T-cell (primary cell): ENCODE measurements at regions not wholly inside any gene's neighbourhood (a gene's known extent, or its start where the extent isn't known, plus 50 kb on each side); places are given as distances from the start of the nearest gene placed in this dataset.
A peak's percentile ranks its signal among the peaks of the same experiment; 100 is the strongest.
"Not testable (repeated sequence)": the region's sequence is repeated elsewhere in the genome, so short reads cannot be mapped to it uniquely, and the experiment has no call there.

Source experiments
- ATAC-seq, 4 experiments: fragments of 200-7000 bp in 3 of 4; fragments of 150-1000 bp in 1 of 4; cut with Tn5 transposase; replicated peaks in 1 of 4; 1 replicate in 3 of 4; 2 replicates in 1 of 4; pipeline ENCODE4 v1.10.0; 2021; ENCODE audit warnings: moderate library complexity in 3 of 4, mild to moderate bottlenecking in 2 of 4, moderate number of reproducible peaks in 1 of 4
- CTCF ChIA-PET, 2 donors: fragments of 300-600 bp; sonication (Branson Sonifier 250); formaldehyde crosslinking; loops; one replicate each; lab custom pipeline; 2022; ENCODE audit warnings: antibody characterized with exemption in 2 of 2; lab: Charles Lee
- POLR2A ChIA-PET, 2 donors: fragments of 300-600 bp; sonication (Branson Sonifier 250); formaldehyde crosslinking; loops; one replicate each; lab custom pipeline; 2022; ENCODE audit warnings: antibody characterized with exemption in 2 of 2; lab: Charles Lee
- DNase-seq, 35 experiments: peaks; one replicate each; pipeline versions ENCODE4 v3.0.0 to v3.0.0-alpha.2; 2013 to 2023
- H3K27ac ChIP-seq: one replicate; pipeline ENCODE4 v1.5.1; 2013; ENCODE audit warnings: low read length
- H3K27me3 ChIP-seq, 2 experiments: replicated peaks in 1 of 2; 1 replicate in 1 of 2; 2 replicates in 1 of 2; pipeline versions ENCODE4 v1.6.1 to v1.7.0; 2013; ENCODE audit warnings: low read length in 1 of 2, mixed read lengths in 1 of 2; ENCODE audit not compliant: control insufficient read depth in 2 of 2, insufficient read depth in 2 of 2; ENCODE audit errors: extremely low read depth in 1 of 2
- H3K36me3 ChIP-seq, 2 donors: 1 replicate in 1 of 2; 2 replicates in 1 of 2; pipeline versions ENCODE4 v1.6.1 to v1.7.0; 2013; ENCODE audit warnings: low read length in 1 of 2; ENCODE audit not compliant: control insufficient read depth in 2 of 2, insufficient read depth in 1 of 2; ENCODE audit errors: extremely low read depth in 1 of 2
- H3K4me1 ChIP-seq, 2 experiments: 1 replicate in 1 of 2; 2 replicates in 1 of 2; pipeline versions ENCODE4 v1.6.1 to v1.7.0; 2013; ENCODE audit warnings: low read length in 2 of 2, mixed read lengths in 1 of 2; ENCODE audit not compliant: insufficient read depth in 2 of 2, control insufficient read depth in 1 of 2; ENCODE audit errors: extremely low read depth in 1 of 2
- H3K4me3 ChIP-seq, 2 donors: 1 replicate in 1 of 2; 2 replicates in 1 of 2; pipeline versions ENCODE4 v1.5.1 to v1.7.0; 2013; ENCODE audit warnings: mild to moderate bottlenecking in 2 of 2, low read length in 1 of 2, moderate library complexity in 1 of 2; ENCODE audit not compliant: control insufficient read depth in 1 of 2; ENCODE audit errors: extremely low read depth in 1 of 2
- H3K9me3 ChIP-seq: 2 replicates; pipeline ENCODE4 v1.7.0; 2013
- H3K27ac Mint-ChIP-seq, 2 donors: one replicate each; pipeline ENCODE4 v1.8.0; 2020 to 2021; ENCODE audit warnings: mild to moderate bottlenecking in 2 of 2, mixed read lengths in 2 of 2
- H3K27me3 Mint-ChIP-seq, 2 donors: one replicate each; pipeline ENCODE4 v1.8.0; 2021 to 2022; ENCODE audit warnings: mixed read lengths in 2 of 2
- H3K36me3 Mint-ChIP-seq: one replicate; pipeline ENCODE4 v1.8.0; 2021; ENCODE audit warnings: mixed read lengths
- H3K4me1 Mint-ChIP-seq, 3 donors: one replicate each; pipeline ENCODE4 v1.8.0; 2020 to 2022; ENCODE audit warnings: mixed read lengths in 3 of 3, mild to moderate bottlenecking in 1 of 3
- H3K4me3 Mint-ChIP-seq, 3 donors: one replicate each; pipeline ENCODE4 v1.8.0; 2020 to 2022; ENCODE audit warnings: mild to moderate bottlenecking in 3 of 3, mixed read lengths in 3 of 3, moderate library complexity in 3 of 3
- H3K9me3 Mint-ChIP-seq, 3 donors: one replicate each; pipeline ENCODE4 v1.8.0; 2020 to 2022; ENCODE audit warnings: mixed read lengths in 3 of 3
- WGBS: methylation state at CpG from one replicate; pipeline ENCODE4 v1.1.5; 2013; ENCODE audit warnings: missing lambda C conversion rate; ENCODE audit not compliant: insufficient coverage; 5-methylcytosine and 5-hydroxymethylcytosine counted together

GRCh38 chr6:137625808-137626207 is 131.6 kb upstream of the OLIG3 start:
- no peaks in the 10 kb centered on the region for H3K36me3 Mint-ChIP-seq

GRCh38 chr6:137630666-137631065 is 136.5 kb upstream of the OLIG3 start:
- H3K27me3 Mint-ChIP-seq: peaks cover 4 to 7% of the 10 kb centered on the region in 2 donors
- DNase-seq: no peak
- no peak overlapping the region for H3K4me3 ChIP-seq
- peaks cover 0 to 3% of the 10 kb centered on the region in 2 experiments for H3K27me3 ChIP-seq
- POLR2A ChIA-PET: no interaction called here
- H3K9me3 ChIP-seq: no peaks in the 10 kb centered on the region
- H3K4me1 Mint-ChIP-seq: peaks cover 0 to 2% (median 0%) of the 10 kb centered on the region in 3 donors
- H3K4me1 ChIP-seq: no peaks in the 10 kb centered on the region
- H3K36me3 ChIP-seq: no peaks in the 10 kb centered on the region
- CTCF ChIA-PET: interaction anchor here in 1 of 2 donors (0.6 kb wide), 1 partner anchor 289 kb away, joined by 4 read pairs; no protein-coding TSS in a partner anchor
- 50% methylated on average over 1 of the region's 1 CpG for whole genome bisulfite sequencing
- ATAC-seq: no peak
- H3K27ac ChIP-seq: no peak overlapping the region
- no peak overlapping the region for H3K27ac Mint-ChIP-seq
- no peaks in the 10 kb centered on the region for H3K36me3 Mint-ChIP-seq
- H3K9me3 Mint-ChIP-seq: no peaks in the 10 kb centered on the region
- H3K4me3 Mint-ChIP-seq: no peak overlapping the region

More at GRCh38 chr6:137625808-137626207, 131.6 kb upstream of the OLIG3 start:
- 67% methylated on average over 1 of the region's 7 CpGs for WGBS
- H3K4me3 ChIP-seq: no peak overlapping the region
- no peak for DNase-seq
- no peak overlapping the region for H3K4me3 Mint-ChIP-seq
- H3K27me3 Mint-ChIP-seq: peaks cover 25 to 34% of the 10 kb centered on the region in 2 donors
- CTCF ChIA-PET: interaction anchor here (0.5 to 0.6 kb wide), 2 partner anchors 103 to 479 kb away, joined by 3 read pairs; no protein-coding TSS in a partner anchor
- H3K27me3 ChIP-seq: peaks cover 0 to 11% of the 10 kb centered on the region in 2 experiments
- H3K4me1 ChIP-seq: no peaks in the 10 kb centered on the region
- H3K9me3 ChIP-seq: no peaks in the 10 kb centered on the region
- no peaks in the 10 kb centered on the region for H3K36me3 ChIP-seq
- H3K27ac ChIP-seq: no peak overlapping the region
- POLR2A ChIA-PET: no interaction called here
- no peaks in the 10 kb centered on the region for H3K4me1 Mint-ChIP-seq
- H3K27ac Mint-ChIP-seq: no peak overlapping the region
- no peaks in the 10 kb centered on the region for H3K9me3 Mint-ChIP-seq
- ATAC-seq: no peak

- Histone ChIP-seq H3K36me3 (no peaks in the 10 kb centered on the region), H3K9me3 (no peaks in the 10 kb centered on the region), H3K4me3 (no peak overlapping the region), H3K27me3 (peaks cover 0 to 3% of the 10 kb centered on the region in 2 experiments), H3K4me1 (no peaks in the 10 kb centered on the region), H3K27ac (no peak overlapping the region)
- Mint-ChIP-seq H3K27ac (no peak overlapping the region), H3K9me3 (no peaks in the 10 kb centered on the region), H3K36me3 (no peaks in the 10 kb centered on the region), H3K4me3 (no peak overlapping the region), H3K4me1 (peaks cover 0 to 2% (median 0%) of the 10 kb centered on the region in 3 donors), H3K27me3 (peaks cover 0 to 6% of the 10 kb centered on the region in 2 donors)
- no CpG with 5 or more reads among the region's 2 CpGs for WGBS
- POLR2A ChIA-PET: no interaction called here
- DNase-seq (no peak), ATAC-seq (no peak)
- CTCF ChIA-PET: interaction anchor here in 1 of 2 donors (0.5 to 0.6 kb wide), 2 partner anchors 25 to 290 kb away, joined by 4 read pairs; no protein-coding TSS in a partner anchor
Measured at GRCh38 chr6:137631323-137631722, 137.1 kb upstream of the OLIG3 start.

- H3K27ac ChIP-seq, H3K27me3 ChIP-seq, H3K4me3 Mint-ChIP-seq, H3K4me1 ChIP-seq, H3K27me3 Mint-ChIP-seq, DNase-seq, H3K27ac Mint-ChIP-seq, POLR2A ChIA-PET, H3K36me3 Mint-ChIP-seq, H3K9me3 Mint-ChIP-seq, H3K36me3 ChIP-seq, H3K4me3 ChIP-seq, H3K9me3 ChIP-seq, ATAC-seq, CTCF ChIA-PET, H3K4me1 Mint-ChIP-seq: not testable (repeated sequence)
- WGBS: 82% methylated on average over 3 of the region's 9 CpGs
Measured at GRCh38 chr6:137634177-137634576, 140.0 kb upstream of the OLIG3 start.

DNA sequence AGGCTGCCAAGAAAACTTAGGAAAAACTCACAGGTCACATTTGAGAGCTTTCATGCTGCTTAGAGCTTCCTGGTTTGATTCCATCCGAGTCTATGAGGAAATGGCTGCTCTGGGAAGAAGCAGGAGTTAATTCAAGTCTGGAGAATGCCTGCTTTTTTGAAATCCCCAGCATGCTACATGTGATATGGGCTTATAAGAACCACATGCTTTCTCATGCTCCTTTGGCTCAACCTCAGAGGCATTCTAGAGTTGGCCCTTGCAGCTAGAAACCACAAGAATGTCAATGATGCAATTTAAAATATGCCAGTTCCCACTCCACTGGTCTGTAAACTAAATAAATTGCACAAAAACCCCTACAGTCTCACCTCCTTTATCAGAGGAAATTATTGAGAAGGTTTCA is 142.9 kb upstream of the OLIG3 start:
- no CpG with 5 or more reads among the region's 1 CpG for WGBS
- no peak overlapping the region for H3K27ac ChIP-seq
- peaks cover 6 to 12% (median 11%) of the 10 kb centered on the region in 3 donors for H3K4me1 Mint-ChIP-seq
- POLR2A ChIA-PET: no interaction called here
- CTCF ChIA-PET: interaction anchor here in 1 of 2 donors (0.6 to 1.3 kb wide), 4 partner anchors 14 to 482 kb away, joined by 3 read pairs; no protein-coding TSS in a partner anchor
- no peak for ATAC-seq
- H3K4me3 ChIP-seq: no peak overlapping the region
- H3K9me3 Mint-ChIP-seq: no peaks in the 10 kb centered on the region
- H3K36me3 ChIP-seq: no peaks in the 10 kb centered on the region
- H3K4me3 Mint-ChIP-seq: no peak overlapping the region
- no peaks in the 10 kb centered on the region for H3K9me3 ChIP-seq
- peaks cover 0 to 3% of the 10 kb centered on the region in 2 experiments for H3K27me3 ChIP-seq
- H3K27me3 Mint-ChIP-seq: peaks cover 0 to 2% of the 10 kb centered on the region in 2 donors
- no peak overlapping the region for H3K27ac Mint-ChIP-seq
- no peaks in the 10 kb centered on the region for H3K36me3 Mint-ChIP-seq
- no peak for DNase-seq
- H3K4me1 ChIP-seq: no peaks in the 10 kb centered on the region

- Histone ChIP-seq H3K27ac (no peak overlapping the region), H3K4me3 (no peak overlapping the region), H3K4me1 (no peaks in the 10 kb centered on the region), H3K27me3 (no peaks in the 10 kb centered on the region), H3K36me3 (no peaks in the 10 kb centered on the region), H3K9me3 (no peaks in the 10 kb centered on the region)
- WGBS: 0% methylated on average over 1 of the region's 3 CpGs
- H3K9me3 Mint-ChIP-seq: no peaks in the 10 kb centered on the region
- peak in 1 of 4 experiments; percentile 38 for ATAC-seq
- H3K4me1 Mint-ChIP-seq: peaks cover 6 to 12% (median 11%) of the 10 kb centered on the region in 3 donors
- ChIA-PET POLR2A (interaction anchor here in 1 of 2 donors (0.5 kb wide), 2 partner anchors 538 to 566 kb away, joined by 3 to 4 read pairs; no protein-coding TSS in a partner anchor), CTCF (interaction anchor here in 1 of 2 donors (0.8 kb wide), 1 partner anchor 368 kb away, joined by 6 read pairs; no protein-coding TSS in a partner anchor)
- no peak overlapping the region for H3K4me3 Mint-ChIP-seq
- H3K27ac Mint-ChIP-seq: peak overlapping the region in 1 of 2 donors; percentile 79
- no peak for DNase-seq
- H3K36me3 Mint-ChIP-seq: no peaks in the 10 kb centered on the region
- H3K27me3 Mint-ChIP-seq: peaks cover 0 to 2% of the 10 kb centered on the region in 2 donors
Measured at GRCh38 chr6:137638926-137639706, 144.9 kb upstream of the OLIG3 start.
